ENCODE measurements at regions not wholly inside any gene's neighbourhood (a gene's known extent, or its start where the extent isn't known, plus 50 kb on each side); places are given as distances from the start of the nearest gene placed in this dataset.

GRCh38 chr21:31500071-31500470 is 156.0 kb upstream of the TIAM1 start:
- peaks cover 3% of the 10 kb centered on the region for H3K4me1 Mint-ChIP-seq (ENCODE audit: unreplicated experiment)
- H3K9me3 Mint-ChIP-seq (ENCODE audit: unreplicated experiment), result no peaks in the 10 kb centered on the region
- no peak for TF ChIP-seq CTCF (IDR thresholded peaks at IDR 0.05)
- no peak for DNase-seq (ENCODE audit: extremely low spot score, unreplicated experiment)
- no peak overlapping the region for H3K4me3 Mint-ChIP-seq (ENCODE audit: unreplicated experiment)
- H3K36me3 Mint-ChIP-seq (ENCODE audit: unreplicated experiment), result no peaks in the 10 kb centered on the region
- no peak overlapping the region for H3K27ac Mint-ChIP-seq (ENCODE audit: unreplicated experiment)
- no peaks in the 10 kb centered on the region for H3K27me3 Mint-ChIP-seq (ENCODE audit: unreplicated experiment)

- DNase-seq (ENCODE audit: extremely low spot score, unreplicated experiment), result no peak
- Mint-ChIP-seq H3K4me3 (ENCODE audit: unreplicated experiment) (no peak overlapping the region), H3K36me3 (ENCODE audit: unreplicated experiment) (no peaks in the 10 kb centered on the region), H3K4me1 (ENCODE audit: unreplicated experiment) (peaks cover 3% of the 10 kb centered on the region), H3K27me3 (ENCODE audit: unreplicated experiment) (no peaks in the 10 kb centered on the region), H3K9me3 (ENCODE audit: unreplicated experiment) (no peaks in the 10 kb centered on the region), H3K27ac (ENCODE audit: unreplicated experiment) (no peak overlapping the region)
- peak; percentile 19 for TF ChIP-seq CTCF (IDR thresholded peaks at IDR 0.05)
Measured at GRCh38 chr21:31498985-31499384, 154.9 kb upstream of the TIAM1 start.

GRCh38 chr21:31497914-31498313 is 153.9 kb upstream of the TIAM1 start:
- DNase-seq (ENCODE audit: extremely low spot score, unreplicated experiment), result no peak
- H3K4me1 Mint-ChIP-seq (ENCODE audit: unreplicated experiment), result peaks cover 3% of the 10 kb centered on the region
- no peak overlapping the region for H3K4me3 Mint-ChIP-seq (ENCODE audit: unreplicated experiment)
- TF ChIP-seq CTCF (IDR thresholded peaks at IDR 0.05), result no peak
- no peaks in the 10 kb centered on the region for H3K27me3 Mint-ChIP-seq (ENCODE audit: unreplicated experiment)
- no peaks in the 10 kb centered on the region for H3K9me3 Mint-ChIP-seq (ENCODE audit: unreplicated experiment)
- H3K27ac Mint-ChIP-seq (ENCODE audit: unreplicated experiment), result no peak overlapping the region
- no peaks in the 10 kb centered on the region for H3K36me3 Mint-ChIP-seq (ENCODE audit: unreplicated experiment)

- no peaks in the 10 kb centered on the region for H3K9me3 Mint-ChIP-seq (ENCODE audit: unreplicated experiment)
- H3K4me1 Mint-ChIP-seq (ENCODE audit: unreplicated experiment), result peaks cover 3% of the 10 kb centered on the region
- no peaks in the 10 kb centered on the region for H3K36me3 Mint-ChIP-seq (ENCODE audit: unreplicated experiment)
- no peaks in the 10 kb centered on the region for H3K27me3 Mint-ChIP-seq (ENCODE audit: unreplicated experiment)
- H3K27ac Mint-ChIP-seq (ENCODE audit: unreplicated experiment), result no peak overlapping the region
- no peak for DNase-seq (ENCODE audit: extremely low spot score, unreplicated experiment)
- TF ChIP-seq CTCF (IDR thresholded peaks at IDR 0.05), result no peak
- H3K4me3 Mint-ChIP-seq (ENCODE audit: unreplicated experiment), result no peak overlapping the region
Measured at GRCh38 chr21:31493350-31493880, 149.4 kb upstream of the TIAM1 start.

- Mint-ChIP-seq H3K27ac (ENCODE audit: unreplicated experiment) (no peak overlapping the region), H3K36me3 (ENCODE audit: unreplicated experiment) (no peaks in the 10 kb centered on the region), H3K27me3 (ENCODE audit: unreplicated experiment) (no peaks in the 10 kb centered on the region), H3K4me3 (ENCODE audit: unreplicated experiment) (no peak overlapping the region), H3K9me3 (ENCODE audit: unreplicated experiment) (no peaks in the 10 kb centered on the region), H3K4me1 (ENCODE audit: unreplicated experiment) (no peaks in the 10 kb centered on the region)
- no peak for DNase-seq (ENCODE audit: extremely low spot score, unreplicated experiment)
- no peak for TF ChIP-seq CTCF (IDR thresholded peaks at IDR 0.05)
Measured at GRCh38 chr21:31491617-31492016, 147.6 kb upstream of the TIAM1 start.

All from osteocyte (in vitro differentiated cells).